SU-DHL-6 (cell line): ENCODE measurements at regions not wholly inside any gene's neighbourhood (a gene's known extent, or its start where the extent isn't known, plus 50 kb on each side); places are given as distances from the start of the nearest gene placed in this dataset.

Source experiments
- CTCF ChIP-seq: fragments of 200-600 bp; sonication (generic); IDR thresholded peaks from one replicate; pipeline ENCODE4 v1.5.1; 2017; ENCODE audit warnings: antibody characterized with exemption, mild to moderate bottlenecking, low read length, moderate library complexity; ENCODE audit not compliant: insufficient read depth, poor library complexity, severe bottlenecking
- EZH2phosphoT487 ChIP-seq: fragments of 200-600 bp; sonication (generic), shearing (Covaris generic); conservative IDR thresholded peaks from 2 replicates; pipeline ENCODE4 v1.6.1; 2018; ENCODE audit warnings: mild to moderate bottlenecking, antibody characterized with exemption, low read length, moderate library complexity, mixed read lengths

GRCh38 chr4:126137782-126138170 lies 823.0 kb downstream of the FAT4 start:
- TF ChIP-seq CTCF (no peak), EZH2phosphoT487 (no peak)
